ENCODE measurements at regions not wholly inside any gene's neighbourhood (a gene's known extent, or its start where the extent isn't known, plus 50 kb on each side); places are given as distances from the start of the nearest gene placed in this dataset.

DNA sequence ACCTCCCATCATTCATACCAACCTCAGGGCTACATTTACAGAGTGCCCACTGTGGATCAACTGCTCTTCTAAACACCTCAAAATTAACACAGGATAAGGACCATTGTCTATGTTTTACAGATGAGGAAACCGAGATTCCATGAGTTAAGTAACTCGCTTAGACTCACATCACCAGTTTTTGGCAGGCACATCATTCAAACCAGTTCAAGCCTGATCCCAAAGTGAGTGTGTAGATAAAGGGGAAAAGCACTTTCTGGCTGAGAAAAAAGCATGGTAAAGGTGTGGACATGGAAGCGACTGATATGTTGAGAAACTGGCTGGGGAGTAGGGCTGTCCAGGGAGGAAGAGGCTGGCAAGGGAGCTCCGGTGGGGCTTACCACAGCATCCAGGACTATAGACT is 193.7 kb upstream of the RORA start:
- no peak for TF ChIP-seq LEF1 (IDR thresholded peaks at IDR 0.05; ENCODE audit: borderline replicate concordance)
- TF ChIP-seq SUZ12 (IDR thresholded peaks at IDR 0.05) = no peak
- TF ChIP-seq ZNF384 (IDR thresholded peaks at IDR 0.05) = no peak
- no peak for TF ChIP-seq FOXM1 (IDR thresholded peaks at IDR 0.05; ENCODE audit: borderline replicate concordance)
- TF ChIP-seq ELF4 (IDR thresholded peaks at IDR 0.05) = no peak
- no peak for TF ChIP-seq FOXK2 (IDR thresholded peaks at IDR 0.05)
- TF ChIP-seq HDGF (IDR thresholded peaks at IDR 0.05; ENCODE audit: borderline replicate concordance) = no peak
- no peak for TF ChIP-seq FOXA1 (IDR thresholded peaks at IDR 0.05)

Measured in HEK293T (cell line).